ENCODE measurements at regions not wholly inside any gene's neighbourhood (a gene's known extent, or its start where the extent isn't known, plus 50 kb on each side); places are given as distances from the start of the nearest gene placed in this dataset.
"Not testable (repeated sequence)": the region's sequence is repeated elsewhere in the genome, so short reads cannot be mapped to it uniquely, and the experiment has no call there.

DNA sequence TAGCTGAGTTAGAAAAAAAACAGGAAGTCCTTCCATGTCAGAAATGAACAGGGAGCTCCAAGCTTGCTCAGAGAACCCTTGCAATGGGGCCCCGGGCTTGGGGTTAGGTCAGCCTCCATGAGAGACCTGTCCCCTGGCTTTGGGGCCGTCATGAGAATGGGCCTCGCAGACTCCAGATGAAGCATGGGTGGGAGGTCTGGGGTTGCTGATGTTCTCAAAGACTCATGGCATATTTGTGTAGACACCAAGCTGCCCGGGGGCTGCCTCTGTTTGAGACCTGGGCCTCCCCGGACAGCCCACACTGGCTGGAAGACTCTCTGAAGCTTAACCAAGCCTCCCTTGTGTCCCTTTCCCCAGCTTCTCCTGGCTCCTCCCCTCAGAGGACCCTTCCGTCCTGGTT lies 186.3 kb downstream of the IRX2 start:
- no peak for DNase-seq

DNA sequence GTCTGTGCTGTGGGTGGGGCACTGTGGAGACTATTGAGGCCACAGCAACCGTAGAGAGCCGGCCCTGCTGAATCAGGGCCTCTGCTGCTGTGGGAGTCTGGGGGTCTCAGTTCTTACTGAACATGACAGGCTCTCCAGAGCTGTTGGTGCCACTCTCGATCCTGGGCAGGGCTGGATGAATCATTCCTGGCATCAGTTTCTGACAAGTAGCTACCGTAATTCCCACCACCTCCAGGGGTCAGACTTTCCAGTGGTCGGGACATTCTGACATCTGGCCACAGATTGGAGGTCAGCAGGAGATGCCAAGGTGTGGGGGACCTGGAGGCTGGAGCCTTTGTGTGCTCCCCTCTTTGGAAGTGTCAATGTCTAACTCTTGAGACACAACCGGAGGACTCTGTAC lies 188.4 kb downstream of the IRX2 start:
- no peak for DNase-seq

- no peak for DNase-seq
These were observed 189.4 kb downstream of the IRX2 start for GRCh38 chr5:2562036-2562435.

DNA sequence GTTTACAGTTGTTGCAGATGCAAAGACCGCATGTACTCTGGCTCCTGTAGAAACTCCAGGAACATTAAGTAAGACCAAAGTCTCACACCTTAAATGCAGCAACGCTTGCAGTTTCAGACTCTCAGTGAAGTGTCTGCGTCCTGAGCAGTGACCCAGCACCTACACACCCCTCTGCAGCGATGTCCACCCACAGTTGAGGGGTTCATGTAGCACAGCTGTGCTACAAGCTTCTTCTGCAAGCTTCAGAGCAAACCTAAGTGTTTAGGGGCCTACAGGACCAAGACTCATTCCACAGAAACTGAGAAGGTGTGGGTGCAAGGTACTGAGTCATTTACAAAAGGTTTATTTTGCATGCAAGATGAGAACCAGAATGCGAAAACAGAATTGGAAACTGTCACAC lies 191.0 kb downstream of the IRX2 start:
- DNase-seq, result no peak

DNA sequence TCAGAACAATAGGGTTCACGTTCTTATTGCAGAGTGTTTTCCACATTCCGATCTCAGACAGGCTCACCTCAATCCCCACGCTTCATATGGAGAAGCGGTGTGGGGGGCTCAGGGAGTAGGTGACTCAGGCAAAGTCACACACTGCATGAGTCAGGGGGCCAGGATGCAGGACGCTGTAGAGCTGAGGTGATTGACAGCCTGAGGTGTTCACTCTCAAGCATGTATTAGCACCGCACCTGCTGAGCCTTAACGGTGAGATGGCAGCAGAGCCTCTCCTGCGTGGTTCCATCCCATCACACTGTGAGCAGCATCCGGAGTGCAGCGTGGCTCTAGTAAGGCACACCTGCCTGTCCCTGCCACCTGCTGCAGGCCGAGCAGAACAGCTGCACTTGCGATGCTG lies 194.0 kb downstream of the IRX2 start:
- DNase-seq, result no peak

DNA sequence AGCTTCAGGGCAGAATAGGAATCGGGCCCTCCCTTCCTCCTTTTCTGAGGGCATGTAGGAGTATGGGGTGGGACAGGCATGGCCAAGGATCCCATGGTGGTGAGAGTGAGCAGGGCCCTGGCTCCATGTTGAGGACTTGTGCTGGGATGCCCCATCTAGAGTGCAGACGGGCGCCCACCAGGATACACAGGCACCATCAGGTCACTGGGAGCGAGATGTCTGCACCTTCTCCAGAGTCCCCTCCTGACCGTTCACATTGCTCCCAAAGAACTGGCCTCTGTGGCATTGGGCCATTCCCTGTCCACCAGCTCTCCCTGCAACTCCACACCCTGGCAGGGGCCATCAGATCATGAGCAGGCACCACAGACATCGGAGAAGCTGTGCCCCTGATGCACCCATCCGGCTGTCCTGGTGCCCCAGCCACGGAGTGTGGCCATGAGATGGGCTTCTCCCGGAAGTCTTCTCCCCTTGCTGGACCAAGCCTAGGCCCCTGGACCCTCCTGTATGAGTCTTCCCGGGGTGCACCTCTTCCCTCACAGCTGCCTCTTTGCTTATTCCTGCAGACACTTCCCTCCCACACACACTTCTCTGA lies 195.0 kb downstream of the IRX2 start:
- no peak for DNase-seq

DNA sequence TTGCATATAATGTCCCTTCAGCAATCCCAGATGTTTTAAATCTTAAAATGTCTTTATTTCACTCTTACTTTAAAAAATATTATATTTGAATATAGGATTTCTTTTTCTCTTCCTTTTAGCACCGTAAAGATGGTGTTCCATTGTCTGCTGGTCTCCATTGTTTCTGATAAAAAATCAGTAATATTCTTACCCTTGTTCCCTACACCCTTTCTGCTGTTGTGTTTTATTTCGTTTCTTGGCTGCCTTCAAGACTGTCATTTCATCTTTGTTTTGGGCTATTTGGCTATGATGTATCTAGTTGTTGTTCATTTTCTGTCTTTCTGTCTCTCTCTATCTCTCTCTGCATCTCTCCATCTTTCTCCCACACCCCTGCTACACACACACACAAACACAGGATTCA lies 197.9 kb downstream of the IRX2 start:
- no peak for DNase-seq

DNA sequence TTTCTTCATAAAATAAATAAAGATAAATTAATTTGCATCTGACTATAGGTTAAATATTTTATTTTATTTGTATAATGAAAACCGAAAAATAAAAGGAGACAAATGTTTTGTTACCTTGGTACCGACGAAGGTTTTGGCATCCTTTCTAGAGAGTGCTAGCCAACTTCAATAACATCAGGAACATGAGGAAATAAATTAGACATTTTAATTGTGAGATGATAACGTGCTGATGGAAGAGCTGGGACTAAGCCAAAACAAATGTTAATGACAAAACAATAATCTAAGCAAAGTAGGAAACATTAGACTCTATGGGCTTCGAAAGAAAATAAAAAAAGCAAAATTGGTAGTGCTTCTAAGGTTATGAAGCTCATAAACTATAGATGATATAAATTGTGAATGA lies 201.0 kb downstream of the IRX2 start:
- DNase-seq, result no peak

GRCh38 chr5:2549900-2550299 lies 201.6 kb downstream of the IRX2 start:
- DNase-seq, result no peak

GRCh38 chr5:2549354-2549753 lies 202.1 kb downstream of the IRX2 start:
- DNase-seq, result no peak

- no peak for DNase-seq
These were observed 204.5 kb downstream of the IRX2 start for GRCh38 chr5:2546938-2547337.

GRCh38 chr5:2544003-2544402 lies 207.5 kb downstream of the IRX2 start:
- DNase-seq, result no peak

DNA sequence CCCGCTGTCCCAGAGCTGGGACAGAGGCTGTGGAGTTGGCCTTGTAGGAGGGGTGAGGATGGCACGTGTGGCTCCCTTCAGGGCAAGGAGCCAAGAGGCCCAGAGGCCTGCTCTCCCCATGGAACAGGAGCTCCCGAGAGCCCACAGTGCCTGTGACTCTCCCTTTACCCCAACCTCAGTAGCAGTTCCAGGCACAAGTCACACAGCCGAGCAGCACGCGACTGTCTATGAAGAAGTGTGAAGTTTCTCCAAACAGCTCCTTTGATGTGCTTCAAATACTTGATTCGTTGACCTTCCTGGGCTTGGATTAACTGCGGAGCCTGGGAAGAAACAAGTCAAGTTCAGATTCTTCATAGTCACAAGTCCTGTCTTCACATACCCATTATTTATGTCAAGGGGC lies 208.7 kb downstream of the IRX2 start:
- DNase-seq, result no peak

GRCh38 chr5:2542026-2542425 lies 209.5 kb downstream of the IRX2 start:
- no peak for DNase-seq

DNA sequence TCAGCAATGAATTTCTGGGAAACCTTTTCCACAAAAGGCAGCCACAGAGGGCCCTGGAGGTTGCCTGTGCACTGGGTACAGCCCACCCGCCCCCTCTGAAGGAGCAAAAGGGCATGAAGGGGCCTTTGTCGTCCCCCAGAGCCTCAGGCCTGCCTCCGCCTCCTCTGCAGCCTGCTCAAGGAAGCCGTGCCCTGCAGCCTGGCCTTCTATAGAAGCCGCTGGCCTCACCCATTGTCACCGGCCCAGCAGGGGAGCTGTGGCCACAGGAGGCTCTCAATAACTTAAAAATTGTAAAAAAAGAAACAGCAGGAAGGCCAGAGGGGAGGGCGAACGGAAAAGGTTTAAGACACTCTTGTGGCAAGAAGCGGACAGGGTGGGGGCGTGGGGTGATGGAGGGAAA lies 213.3 kb downstream of the IRX2 start:
- no peak for DNase-seq

GRCh38 chr5:2537378-2538145 lies 213.9 kb downstream of the IRX2 start:
- no peak for DNase-seq

DNA sequence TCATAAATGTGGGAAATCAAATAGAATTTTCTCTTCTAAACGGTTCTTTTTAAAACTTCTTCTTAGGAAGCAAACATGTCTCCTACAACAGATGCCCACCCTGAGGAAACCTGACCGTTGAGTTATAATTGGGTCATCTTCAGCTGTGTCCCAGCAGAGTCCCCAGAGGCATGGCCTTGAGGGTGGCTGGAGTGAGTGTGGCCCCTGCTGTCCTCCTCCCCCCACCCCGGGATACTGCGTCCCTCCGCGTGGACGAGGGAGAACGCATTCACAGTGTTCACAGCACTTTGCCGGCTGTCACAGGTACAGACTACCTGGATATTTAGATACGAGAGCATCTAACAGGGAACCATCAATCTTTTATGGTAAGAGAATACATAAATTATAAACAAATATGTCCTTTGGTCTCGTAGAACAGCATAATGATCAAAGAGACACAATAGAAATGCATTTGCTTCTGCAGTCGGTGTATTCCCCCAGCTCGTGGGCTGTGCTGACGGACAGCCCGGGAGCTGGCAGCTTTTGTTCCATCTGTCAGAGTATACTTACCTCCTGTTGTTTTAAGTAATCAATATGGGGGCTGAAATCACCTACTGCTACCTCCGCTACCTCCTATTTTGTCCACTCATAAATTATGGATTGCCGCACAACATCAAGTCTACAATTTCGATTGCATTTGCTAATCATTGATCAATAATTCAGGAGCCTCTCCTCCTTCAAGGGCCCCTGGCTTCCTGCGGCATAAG lies 214.7 kb downstream of the IRX2 start:
- DNase-seq, result no peak

DNA sequence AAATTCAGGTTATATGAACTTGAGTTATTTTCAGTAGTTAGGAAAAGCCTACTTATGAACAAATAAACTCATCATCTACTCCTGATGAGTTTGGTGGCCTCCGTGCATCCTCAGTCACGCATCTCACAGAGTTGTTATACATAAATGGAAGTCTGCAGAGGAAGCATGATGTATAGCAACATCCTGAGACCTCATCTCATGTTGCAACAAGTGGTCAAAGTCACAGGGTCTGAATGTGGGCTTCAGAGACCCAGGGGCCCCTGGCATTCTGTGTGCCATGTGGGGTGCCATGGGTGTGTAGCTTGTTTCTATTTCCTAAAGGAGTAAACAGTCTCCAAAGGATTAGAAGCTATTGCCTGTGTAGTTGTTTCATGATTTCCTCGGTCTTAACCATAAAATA lies 216.5 kb downstream of the IRX2 start:
- DNase-seq, result no peak

- no peak for DNase-seq
These were observed 217.2 kb downstream of the IRX2 start for GRCh38 chr5:2534251-2534650.

DNA sequence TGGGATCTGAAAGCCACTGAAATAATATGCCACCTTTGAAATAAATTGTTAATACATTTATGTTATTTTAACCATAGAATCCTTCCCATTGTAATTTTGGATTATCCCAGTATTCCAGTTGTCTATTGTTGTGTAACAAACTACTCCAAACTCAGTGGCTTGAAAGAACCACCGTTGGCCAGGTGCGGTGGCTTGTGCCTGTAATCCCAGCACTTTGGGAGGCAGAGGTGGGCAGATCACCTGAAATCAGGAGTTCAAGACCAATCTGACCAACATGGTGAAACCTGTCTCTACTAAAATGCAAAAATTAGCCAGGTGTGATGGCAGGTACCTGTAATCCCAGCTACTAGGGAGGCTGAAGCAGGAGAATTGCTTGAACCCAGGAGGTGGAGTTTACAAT lies 217.6 kb downstream of the IRX2 start:
- not testable (repeated sequence) for DNase-seq

DNA sequence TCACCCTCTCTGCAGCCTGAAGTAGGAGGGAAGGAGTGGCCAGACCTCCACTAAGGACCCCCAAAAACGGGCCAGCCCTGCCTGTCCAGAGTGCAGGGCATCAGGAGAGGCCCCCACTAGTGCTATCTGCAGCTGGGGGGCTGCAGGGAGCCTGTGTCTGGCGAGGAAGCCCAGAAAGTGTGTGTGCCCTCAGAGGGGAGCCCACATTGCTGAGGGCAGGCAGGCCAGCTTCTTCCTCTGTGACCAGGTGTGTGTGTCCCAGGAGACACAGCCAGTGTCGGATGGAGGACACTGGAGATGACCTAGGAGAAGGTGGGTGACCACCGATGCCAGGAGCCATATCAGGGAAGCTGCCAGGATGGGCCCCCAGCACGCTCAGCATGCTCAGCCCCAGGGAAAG lies 218.7 kb downstream of the IRX2 start:
- DNase-seq, result no peak

GRCh38 chr5:2531318-2531717 lies 220.2 kb downstream of the IRX2 start:
- DNase-seq, result no peak

DNA sequence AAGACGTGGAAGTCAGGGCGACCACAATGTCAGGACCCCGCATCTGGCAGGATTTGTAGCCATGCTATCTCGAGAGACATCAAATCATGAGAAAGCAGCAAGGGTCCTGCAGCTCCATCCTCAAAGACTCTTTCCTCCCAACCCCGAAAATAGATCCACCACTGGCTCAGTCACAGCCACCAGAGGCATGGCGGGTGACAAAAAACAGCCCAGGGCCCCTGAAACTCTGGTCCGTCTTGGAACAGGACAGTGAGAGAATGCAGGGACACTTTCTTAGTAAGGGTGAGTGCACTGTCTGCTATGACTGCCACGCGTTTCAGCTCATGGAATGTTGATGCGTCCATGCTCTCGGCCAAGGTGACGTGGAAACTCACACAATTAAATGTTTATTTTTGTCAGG lies 220.9 kb downstream of the IRX2 start:
- no peak for DNase-seq

GRCh38 chr5:2529371-2530092 lies 221.9 kb downstream of the IRX2 start:
- no peak for DNase-seq

Data from DMS53 (cell line).